Activated CD8-positive, alpha-beta memory T cell treated with anti-CD3 and anti-CD28 coated beads, Interleukin-2, amount 10 ng/mL, durations not matched to agents 7 days and 5 days (primary cell): ENCODE measurements at regions not wholly inside any gene's neighbourhood (a gene's known extent, or its start where the extent isn't known, plus 50 kb on each side); places are given as distances from the start of the nearest gene placed in this dataset.
"Not testable (repeated sequence)": the region's sequence is repeated elsewhere in the genome, so short reads cannot be mapped to it uniquely, and the experiment has no call there.

Source experiments
- ATAC-seq: fragments of 150-1000 bp; cut with Tn5 transposase; one replicate; pipeline ENCODE4 v1.10.0; 2021; ENCODE audit warnings: moderate library complexity
- CTCF ChIA-PET: fragments of 350-600 bp; sonication (Branson Sonifier 250); formaldehyde crosslinking; loops from one replicate; lab custom pipeline; 2021; ENCODE audit warnings: antibody characterized with exemption; lab: Charles Lee
- DNase-seq: peaks from one replicate; pipeline ENCODE4 v3.0.0-alpha.2; 2020
- H3K27ac Mint-ChIP-seq: one replicate; pipeline ENCODE4 v1.8.0; 2021; ENCODE audit warnings: mild to moderate bottlenecking, mixed read lengths
- H3K27me3 Mint-ChIP-seq: one replicate; pipeline ENCODE4 v1.8.0; 2021; ENCODE audit warnings: mixed read lengths
- H3K36me3 Mint-ChIP-seq: one replicate; pipeline ENCODE4 v1.8.0; 2021; ENCODE audit warnings: mild to moderate bottlenecking, mixed read lengths
- H3K4me1 Mint-ChIP-seq: one replicate; pipeline ENCODE4 v1.8.0; 2021; ENCODE audit warnings: mixed read lengths
- H3K4me3 Mint-ChIP-seq: one replicate; pipeline ENCODE4 v1.8.0; 2021; ENCODE audit warnings: mild to moderate bottlenecking, moderate library complexity, mixed read lengths
- H3K9me3 Mint-ChIP-seq: one replicate; pipeline ENCODE4 v1.8.0; 2022; ENCODE audit warnings: low read depth, mixed read lengths

DNA sequence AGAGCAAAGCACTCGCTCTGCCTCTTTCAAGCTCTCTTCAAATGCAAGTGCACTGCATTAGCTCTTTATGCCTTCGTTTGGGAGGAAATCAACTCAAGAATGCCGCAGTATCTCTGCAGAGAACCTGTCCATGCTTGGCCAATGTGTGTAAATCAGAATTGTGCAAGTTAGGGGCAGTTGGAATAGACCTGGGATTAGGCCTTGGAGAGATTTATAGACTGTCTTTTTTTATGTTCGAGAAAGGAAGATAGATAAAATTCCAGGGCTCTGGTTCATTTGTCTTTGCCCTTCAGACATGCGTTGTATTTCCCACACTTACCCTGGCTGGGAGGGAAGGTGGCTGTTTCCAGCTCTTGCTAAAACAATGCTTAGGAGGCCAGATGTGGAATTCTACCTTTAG is 163.7 kb downstream of the MOBP start:
- DNase-seq (no peak), ATAC-seq (no peak)
- H3K4me1 Mint-ChIP-seq = no peaks in the 10 kb centered on the region
- H3K9me3 Mint-ChIP-seq = no peaks in the 10 kb centered on the region
- CTCF ChIA-PET = no interaction called here
- H3K4me3 Mint-ChIP-seq = no peak overlapping the region
- H3K27ac Mint-ChIP-seq = no peak overlapping the region
- no peaks in the 10 kb centered on the region for H3K36me3 Mint-ChIP-seq
- no peaks in the 10 kb centered on the region for H3K27me3 Mint-ChIP-seq

DNA sequence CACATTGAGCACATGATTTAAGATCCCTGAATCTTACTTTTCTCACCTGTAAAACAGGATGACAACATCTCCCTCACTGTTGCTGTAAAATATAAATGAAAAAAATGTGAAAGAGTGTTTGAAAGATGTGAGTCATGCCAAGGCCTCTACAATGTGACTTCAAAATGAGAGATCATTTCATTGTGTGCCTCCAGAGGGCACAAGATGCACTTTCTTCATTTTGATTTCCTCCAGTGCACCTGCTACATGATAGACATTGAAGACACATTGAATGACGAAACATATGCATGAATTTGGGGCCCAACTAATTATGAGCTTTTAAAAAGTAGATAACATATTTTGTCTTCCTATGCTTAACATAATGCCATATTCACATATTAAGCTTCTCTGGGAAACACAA is 170.3 kb downstream of the MOBP start:
- CTCF ChIA-PET = interaction anchor here (1.3 kb wide), 1 partner anchor 353 kb away, joined by 3 read pairs; no protein-coding TSS in a partner anchor
- Mint-ChIP-seq H3K27ac (no peak overlapping the region), H3K27me3 (peaks cover 11% of the 10 kb centered on the region), H3K36me3 (no peaks in the 10 kb centered on the region), H3K4me1 (peaks cover 6% of the 10 kb centered on the region), H3K4me3 (no peak overlapping the region), H3K9me3 (no peaks in the 10 kb centered on the region)
- ATAC-seq (no peak), DNase-seq (no peak)

DNA sequence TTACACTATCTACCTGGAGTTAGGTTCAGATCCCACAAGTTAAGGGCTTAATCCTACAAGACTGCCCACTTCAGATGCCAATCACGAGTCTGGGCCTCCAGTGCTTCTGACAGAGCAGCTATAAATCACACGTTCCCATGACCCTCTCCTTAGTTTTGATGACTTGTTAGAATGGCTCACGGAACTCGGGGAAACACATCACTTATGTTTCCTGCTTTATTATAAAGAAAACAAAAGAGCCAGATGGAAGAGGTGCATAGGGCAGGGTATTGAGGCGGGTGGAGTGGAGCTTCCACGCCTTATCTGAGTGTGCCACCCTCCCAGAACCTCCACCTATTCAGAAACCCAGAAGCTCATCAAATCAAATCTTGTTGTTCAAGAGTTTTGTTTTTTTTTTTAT is 170.8 kb downstream of the MOBP start:
- CTCF ChIA-PET = interaction anchor here (1.3 kb wide), 1 partner anchor 353 kb away, joined by 3 read pairs; no protein-coding TSS in a partner anchor
- no peak overlapping the region for H3K27ac Mint-ChIP-seq
- ATAC-seq (no peak), DNase-seq (no peak)
- H3K27me3 Mint-ChIP-seq = peaks cover 11% of the 10 kb centered on the region
- peaks cover 6% of the 10 kb centered on the region for H3K4me1 Mint-ChIP-seq
- no peak overlapping the region for H3K4me3 Mint-ChIP-seq
- H3K36me3 Mint-ChIP-seq = no peaks in the 10 kb centered on the region
- H3K9me3 Mint-ChIP-seq = no peaks in the 10 kb centered on the region

DNA sequence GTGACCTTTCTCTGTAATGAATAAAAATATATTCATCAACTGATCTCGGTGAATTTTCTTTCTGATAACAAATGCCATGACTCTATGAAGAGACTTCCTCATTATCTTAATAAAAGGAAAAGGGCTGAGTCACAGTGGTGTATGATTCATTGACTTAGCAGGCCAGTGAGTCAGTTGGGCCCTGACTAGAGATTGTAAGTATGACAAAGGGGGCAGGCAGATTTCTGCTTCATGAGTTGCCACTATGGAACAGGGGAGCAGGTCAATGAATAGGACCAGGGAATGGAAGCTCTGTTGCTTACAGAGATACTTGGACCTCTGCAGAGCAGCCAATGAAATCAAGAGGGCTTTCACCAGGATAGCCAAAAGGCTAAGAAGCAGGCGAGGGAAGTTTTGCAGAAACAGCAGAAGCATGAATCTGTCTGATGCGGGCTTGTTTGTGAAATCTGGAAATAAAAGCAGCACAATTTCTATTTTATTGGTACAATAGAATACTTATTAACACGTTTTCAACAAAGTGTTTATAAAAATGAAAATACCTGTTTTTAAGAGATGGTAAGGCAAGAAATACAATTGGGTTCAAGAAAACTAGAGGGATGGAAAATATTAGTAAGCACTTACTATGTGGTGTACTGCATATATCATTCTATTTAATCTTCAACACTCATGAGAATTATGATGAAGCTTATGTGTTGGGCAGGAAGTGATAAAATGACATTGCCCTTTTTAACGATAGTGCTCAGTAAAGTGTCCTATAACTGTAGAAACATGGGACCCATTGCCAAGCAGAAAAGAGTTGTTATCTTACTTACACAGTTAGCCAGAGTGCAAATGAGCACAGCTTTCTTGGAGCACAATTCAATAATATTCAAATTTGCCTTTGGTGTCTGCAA is 169.8 kb upstream of the MYRIP start:
- Mint-ChIP-seq H3K4me1 (peaks cover 6% of the 10 kb centered on the region), H3K27me3 (peaks cover 11% of the 10 kb centered on the region), H3K9me3 (no peaks in the 10 kb centered on the region), H3K4me3 (no peak overlapping the region), H3K27ac (no peak overlapping the region), H3K36me3 (no peaks in the 10 kb centered on the region)
- DNase-seq = no peak
- ATAC-seq = peak; percentile 80
- CTCF ChIA-PET = interaction anchor here (0.9 to 1.6 kb wide), 2 partner anchors 100 to 539 kb away, joined by 3 read pairs; no protein-coding TSS in a partner anchor

DNA sequence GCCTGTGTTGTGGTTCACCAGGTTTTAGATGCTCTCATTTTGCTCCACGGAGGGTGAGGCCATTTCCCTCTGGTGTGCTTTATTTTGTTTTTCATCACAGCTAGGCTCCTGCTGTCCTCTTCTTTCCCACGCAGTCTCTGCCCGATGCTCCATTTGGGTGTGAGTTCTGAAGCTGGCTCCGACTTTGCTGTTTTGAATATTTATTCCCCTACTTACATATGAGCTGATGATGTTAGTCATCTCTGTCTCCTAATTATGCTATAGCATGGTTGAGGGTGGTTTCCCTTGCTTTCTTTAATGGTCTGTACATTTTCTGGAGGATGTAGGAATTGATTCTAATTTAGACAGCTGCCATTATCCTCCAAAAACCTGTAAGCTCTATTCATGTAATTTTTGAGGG is 168.1 kb upstream of the MYRIP start:
- DNase-seq (no peak), ATAC-seq (no peak)
- Mint-ChIP-seq H3K27me3 (peaks cover 11% of the 10 kb centered on the region), H3K4me3 (no peak overlapping the region), H3K4me1 (peaks cover 6% of the 10 kb centered on the region), H3K27ac (no peak overlapping the region), H3K9me3 (no peaks in the 10 kb centered on the region), H3K36me3 (no peaks in the 10 kb centered on the region)
- CTCF ChIA-PET = interaction anchor here (1.6 kb wide), 1 partner anchor 101 kb away, joined by 3 read pairs; no protein-coding TSS in a partner anchor

DNA sequence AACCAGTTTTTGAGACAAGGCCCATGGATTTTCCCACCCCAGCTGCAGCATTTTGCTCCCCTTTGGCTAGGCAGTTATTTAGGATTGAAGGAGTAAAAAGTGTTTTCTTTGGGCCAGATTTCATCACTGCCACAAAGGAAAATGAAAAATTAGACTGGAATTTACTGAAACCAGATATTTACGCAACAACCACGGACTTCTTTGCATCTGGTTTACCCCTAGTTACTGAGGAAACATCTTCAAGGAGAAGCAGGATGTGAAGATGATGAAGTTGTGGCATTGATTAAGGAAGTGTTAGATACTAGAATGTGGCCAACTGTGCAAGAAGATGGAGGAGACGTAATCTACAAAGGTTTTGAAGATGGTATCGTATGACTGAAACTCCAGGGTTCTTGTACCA is 165.2 kb upstream of the MYRIP start:
- peaks cover 11% of the 10 kb centered on the region for H3K27me3 Mint-ChIP-seq
- no peaks in the 10 kb centered on the region for H3K36me3 Mint-ChIP-seq
- H3K27ac Mint-ChIP-seq = no peak overlapping the region
- no peaks in the 10 kb centered on the region for H3K9me3 Mint-ChIP-seq
- CTCF ChIA-PET = no interaction called here
- H3K4me1 Mint-ChIP-seq = peaks cover 4% of the 10 kb centered on the region
- H3K4me3 Mint-ChIP-seq = no peak overlapping the region
- ATAC-seq (no peak), DNase-seq (no peak)

DNA sequence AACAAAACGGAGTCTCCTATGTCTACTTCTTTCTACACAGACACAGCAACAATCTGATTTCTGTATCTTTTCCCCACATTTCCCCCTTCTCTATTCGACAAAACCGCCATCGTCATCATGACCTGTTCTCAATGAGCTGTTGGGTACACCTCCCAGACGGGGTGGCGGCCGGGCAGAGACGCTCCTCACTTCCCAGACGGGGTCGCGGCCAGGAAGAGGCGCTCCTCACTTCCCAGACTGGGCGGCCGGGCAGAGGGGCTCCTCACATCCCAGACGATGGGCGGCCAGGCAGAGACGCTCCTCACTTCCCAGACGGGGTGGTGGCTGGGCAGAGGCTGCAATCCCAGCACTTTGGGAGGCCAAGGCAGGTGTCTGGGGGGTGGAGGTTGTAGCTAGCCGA is 158.2 kb upstream of the MYRIP start:
- DNase-seq, H3K9me3 Mint-ChIP-seq, H3K4me3 Mint-ChIP-seq, H3K27me3 Mint-ChIP-seq, H3K27ac Mint-ChIP-seq, CTCF ChIA-PET, ATAC-seq, H3K4me1 Mint-ChIP-seq, H3K36me3 Mint-ChIP-seq: not testable (repeated sequence)

DNA sequence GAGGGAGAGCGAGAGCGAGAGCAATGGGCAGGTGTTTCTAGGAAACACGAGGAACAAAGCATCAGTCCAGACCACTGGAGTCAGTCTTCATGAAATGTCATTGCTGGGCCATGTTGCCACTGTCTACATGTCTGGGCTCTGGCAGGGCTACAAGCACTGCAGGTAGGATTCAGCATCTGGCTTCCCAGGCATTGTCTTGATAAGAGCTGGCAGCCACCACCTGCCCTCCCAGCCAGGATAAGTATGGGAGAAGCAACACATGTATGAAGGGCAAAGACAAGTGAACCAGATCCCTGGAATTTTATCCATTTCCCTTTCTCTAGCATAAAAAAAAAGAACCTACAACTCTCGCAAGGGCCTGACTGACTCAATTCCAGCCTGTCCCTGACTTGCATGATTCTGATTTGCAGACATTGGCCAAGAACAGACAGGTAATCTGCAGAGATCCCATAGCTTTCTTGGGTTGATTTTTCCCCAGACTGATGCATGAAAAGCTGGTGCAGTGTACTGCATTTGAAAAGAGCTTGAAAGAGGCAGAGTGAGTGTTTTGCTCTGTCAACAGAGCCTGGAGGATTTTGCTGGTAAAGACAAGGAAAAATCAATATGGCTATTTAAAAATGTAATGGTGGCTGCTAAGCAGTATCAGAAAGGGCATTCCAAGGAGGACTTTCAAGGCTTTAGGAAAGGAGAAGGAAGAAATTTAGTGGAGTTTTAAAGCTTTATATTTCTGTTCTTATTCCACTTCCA is 157.2 kb upstream of the MYRIP start:
- Mint-ChIP-seq H3K9me3 (no peaks in the 10 kb centered on the region), H3K27ac (no peak overlapping the region), H3K27me3 (peaks cover 1% of the 10 kb centered on the region), H3K4me3 (no peak overlapping the region), H3K36me3 (no peaks in the 10 kb centered on the region), H3K4me1 (no peaks in the 10 kb centered on the region)
- ATAC-seq (no peak), DNase-seq (no peak)
- CTCF ChIA-PET = no interaction called here

DNA sequence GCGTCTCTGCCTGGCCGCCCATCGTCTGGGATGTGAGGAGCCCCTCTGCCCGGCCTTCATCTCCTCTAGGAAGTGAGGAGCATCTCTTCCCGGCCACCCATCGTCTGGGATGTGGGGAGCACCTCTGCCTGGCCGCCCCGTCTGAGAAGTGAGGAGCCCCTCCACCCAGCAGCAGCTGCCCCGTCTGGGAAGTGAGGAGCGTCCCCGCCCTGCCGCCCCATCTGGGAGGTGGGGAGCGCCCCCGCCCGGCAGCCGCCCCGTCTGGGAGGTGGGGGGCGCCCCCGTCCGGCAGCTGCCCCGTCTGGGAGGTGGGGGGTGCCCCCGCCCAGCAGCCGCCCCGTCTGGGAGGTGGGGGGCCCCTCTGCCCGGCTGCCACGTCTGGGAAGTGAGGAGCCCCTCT is 153.7 kb upstream of the MYRIP start:
- H3K4me1 Mint-ChIP-seq, H3K9me3 Mint-ChIP-seq, H3K36me3 Mint-ChIP-seq, ATAC-seq, H3K27me3 Mint-ChIP-seq, DNase-seq, CTCF ChIA-PET, H3K4me3 Mint-ChIP-seq, H3K27ac Mint-ChIP-seq: not testable (repeated sequence)

DNA sequence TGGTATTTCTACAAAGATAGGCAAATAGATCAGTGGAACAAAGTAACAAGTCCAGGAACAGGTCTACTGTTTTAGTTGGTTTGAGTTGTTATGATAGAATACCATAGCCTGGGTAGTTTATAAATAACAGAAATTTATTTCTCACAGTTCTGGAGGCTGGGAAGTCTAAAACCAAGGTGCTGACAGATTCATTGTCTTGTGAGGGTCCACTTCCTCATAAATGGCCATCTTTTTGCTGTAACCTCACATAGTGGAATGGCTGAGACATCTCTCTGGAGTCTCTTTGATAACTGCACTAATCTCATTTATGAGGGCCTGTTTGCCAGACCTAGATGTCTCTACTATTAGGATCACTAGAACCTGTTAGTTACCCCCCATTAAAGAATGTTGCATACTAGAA is 152.3 kb upstream of the MYRIP start:
- CTCF ChIA-PET = no interaction called here
- H3K9me3 Mint-ChIP-seq = no peaks in the 10 kb centered on the region
- H3K27me3 Mint-ChIP-seq = peaks cover 4% of the 10 kb centered on the region
- H3K4me3 Mint-ChIP-seq = no peak overlapping the region
- H3K27ac Mint-ChIP-seq = no peak overlapping the region
- no peaks in the 10 kb centered on the region for H3K4me1 Mint-ChIP-seq
- H3K36me3 Mint-ChIP-seq = no peaks in the 10 kb centered on the region
- DNase-seq (no peak), ATAC-seq (no peak)

DNA sequence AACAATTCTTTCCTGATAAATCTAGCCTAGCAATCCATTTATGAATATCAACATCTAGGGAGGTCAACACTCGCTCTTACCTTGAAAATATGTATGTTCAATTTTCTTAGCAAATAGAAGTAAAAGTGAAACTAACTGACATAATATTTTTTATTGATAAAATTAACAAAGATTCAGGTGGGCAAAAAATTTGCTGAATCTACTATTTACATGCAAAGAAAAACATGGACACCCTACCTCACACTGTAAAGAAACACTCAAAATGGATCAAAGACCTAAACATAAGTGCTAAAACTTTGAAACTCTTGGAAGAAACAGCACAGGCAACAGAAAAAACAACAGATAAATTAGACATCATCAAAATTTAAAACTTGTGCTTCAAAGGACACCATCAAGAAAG is 151.6 kb upstream of the MYRIP start:
- no peak for ATAC-seq
- Mint-ChIP-seq H3K4me3 (no peak overlapping the region), H3K27me3 (peaks cover 4% of the 10 kb centered on the region), H3K9me3 (no peaks in the 10 kb centered on the region), H3K27ac (no peak overlapping the region), H3K36me3 (no peaks in the 10 kb centered on the region), H3K4me1 (no peaks in the 10 kb centered on the region)
- no peak for DNase-seq
- CTCF ChIA-PET = no interaction called here

DNA sequence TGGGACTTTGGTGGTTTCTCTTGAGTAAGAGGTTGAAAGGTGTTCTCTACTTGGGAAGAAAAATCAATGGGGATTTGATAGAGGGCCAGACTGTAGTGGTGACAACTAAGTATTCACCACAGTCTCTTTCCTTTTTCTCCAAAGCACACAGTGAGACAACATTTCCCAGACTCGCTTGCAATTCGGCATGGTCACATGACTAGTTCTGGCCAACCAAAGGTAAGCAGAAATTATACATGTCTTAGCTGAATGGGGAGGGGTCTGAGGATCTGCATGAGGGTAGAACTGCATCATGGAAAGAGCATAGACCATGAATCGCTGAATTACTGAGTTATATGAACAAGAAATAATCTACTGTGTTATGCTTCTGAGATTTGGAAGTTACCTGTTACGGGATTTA is 144.5 kb upstream of the MYRIP start:
- ATAC-seq (no peak), DNase-seq (no peak)
- CTCF ChIA-PET = no interaction called here
- Mint-ChIP-seq H3K27ac (no peak overlapping the region), H3K4me3 (no peak overlapping the region), H3K9me3 (no peaks in the 10 kb centered on the region), H3K27me3 (no peaks in the 10 kb centered on the region), H3K4me1 (no peaks in the 10 kb centered on the region), H3K36me3 (no peaks in the 10 kb centered on the region)

DNA sequence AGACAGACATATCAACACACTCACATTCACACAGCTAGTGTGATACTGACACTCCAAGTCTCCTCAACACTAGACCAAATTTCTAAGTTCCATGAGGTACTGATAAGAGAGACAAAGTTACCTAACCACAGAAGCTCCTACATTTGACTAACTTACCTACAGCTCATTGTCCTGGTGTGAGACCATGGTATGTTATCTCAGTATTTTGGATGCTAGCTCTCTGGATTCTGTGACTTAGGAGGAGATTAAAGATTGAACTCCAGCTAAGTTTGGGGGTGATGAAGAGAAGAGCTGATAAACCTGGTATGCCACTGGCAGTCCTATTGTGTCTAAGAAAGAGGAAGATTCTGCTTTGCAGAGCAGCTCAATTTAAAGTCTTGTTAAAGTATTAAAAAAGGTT is 144.0 kb upstream of the MYRIP start:
- no peak overlapping the region for H3K4me3 Mint-ChIP-seq
- H3K9me3 Mint-ChIP-seq = no peaks in the 10 kb centered on the region
- CTCF ChIA-PET = no interaction called here
- H3K36me3 Mint-ChIP-seq = no peaks in the 10 kb centered on the region
- DNase-seq (no peak), ATAC-seq (no peak)
- H3K27ac Mint-ChIP-seq = no peak overlapping the region
- no peaks in the 10 kb centered on the region for H3K4me1 Mint-ChIP-seq
- no peaks in the 10 kb centered on the region for H3K27me3 Mint-ChIP-seq

DNA sequence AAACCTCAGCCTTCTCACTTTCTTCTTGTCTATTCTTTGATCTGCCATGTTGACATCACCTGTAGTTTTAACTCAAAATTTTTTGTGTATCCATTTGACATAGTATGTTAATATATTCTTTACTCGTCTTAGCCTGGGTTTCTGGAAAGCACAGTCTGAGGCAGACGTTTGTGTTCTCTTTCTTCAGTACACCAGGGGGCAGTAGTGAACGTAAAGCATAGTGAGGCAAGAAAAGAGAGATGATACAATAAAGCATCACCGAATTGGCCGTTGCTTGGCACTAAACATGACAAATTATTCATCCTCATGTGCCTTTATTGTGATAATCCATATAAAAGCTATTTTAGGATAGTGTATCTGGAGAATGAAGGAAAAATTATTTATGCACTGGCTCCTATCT is 141.0 kb upstream of the MYRIP start:
- CTCF ChIA-PET = no interaction called here
- Mint-ChIP-seq H3K27me3 (no peaks in the 10 kb centered on the region), H3K9me3 (no peaks in the 10 kb centered on the region), H3K27ac (no peak overlapping the region), H3K4me1 (no peaks in the 10 kb centered on the region), H3K36me3 (no peaks in the 10 kb centered on the region), H3K4me3 (no peak overlapping the region)
- DNase-seq (no peak), ATAC-seq (no peak)
